Esophagus squamous epithelium (tissue), 4 donors: ENCODE measurements at regions not wholly inside any gene's neighbourhood (a gene's known extent, or its start where the extent isn't known, plus 50 kb on each side); places are given as distances from the start of the nearest gene placed in this dataset.

ENCODE experiments used
- POLR2A ChIP-seq, 4 donors: fragments of 450-650 bp; IDR thresholded peaks; one replicate each; pipeline ENCODE4 v1.6.1; 2017; ENCODE audit warnings: antibody characterized with exemption in 4 of 4, mild to moderate bottlenecking in 4 of 4, moderate library complexity in 3 of 4
- TF ChIP-seq, protein P1 (sequence below), 6 experiments: fragments of 450-650 bp in 4 of 6; fragments of 200-600 bp in 2 of 6; sonication (generic) in 2 of 6; IDR thresholded peaks; one replicate each; pipeline ENCODE4 v1.5.1; 2016 to 2019; ENCODE audit warnings: antibody characterized with exemption in 6 of 6, mild to moderate bottlenecking in 4 of 6, moderate library complexity in 4 of 6

DNA sequence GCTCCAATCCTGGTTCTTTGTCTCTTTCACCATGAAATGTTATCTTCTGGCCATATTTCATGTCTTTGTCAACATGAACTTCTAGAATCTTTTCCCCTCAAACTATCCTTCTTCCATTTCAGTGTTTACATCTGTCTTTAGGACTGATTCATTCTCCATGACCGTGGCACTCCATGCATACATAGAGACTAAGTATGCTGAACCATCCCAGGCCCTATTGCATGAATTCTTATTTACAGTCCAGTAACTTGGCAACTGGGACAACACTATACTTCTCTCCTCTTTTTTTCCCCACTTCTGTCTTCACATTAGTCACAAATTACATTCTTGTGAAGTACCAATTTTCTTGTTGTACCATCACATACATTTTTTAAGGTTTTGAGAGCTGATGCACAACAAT lies 109.8 kb upstream of the GALNT13 start:
- TF ChIP-seq, protein P1, sequence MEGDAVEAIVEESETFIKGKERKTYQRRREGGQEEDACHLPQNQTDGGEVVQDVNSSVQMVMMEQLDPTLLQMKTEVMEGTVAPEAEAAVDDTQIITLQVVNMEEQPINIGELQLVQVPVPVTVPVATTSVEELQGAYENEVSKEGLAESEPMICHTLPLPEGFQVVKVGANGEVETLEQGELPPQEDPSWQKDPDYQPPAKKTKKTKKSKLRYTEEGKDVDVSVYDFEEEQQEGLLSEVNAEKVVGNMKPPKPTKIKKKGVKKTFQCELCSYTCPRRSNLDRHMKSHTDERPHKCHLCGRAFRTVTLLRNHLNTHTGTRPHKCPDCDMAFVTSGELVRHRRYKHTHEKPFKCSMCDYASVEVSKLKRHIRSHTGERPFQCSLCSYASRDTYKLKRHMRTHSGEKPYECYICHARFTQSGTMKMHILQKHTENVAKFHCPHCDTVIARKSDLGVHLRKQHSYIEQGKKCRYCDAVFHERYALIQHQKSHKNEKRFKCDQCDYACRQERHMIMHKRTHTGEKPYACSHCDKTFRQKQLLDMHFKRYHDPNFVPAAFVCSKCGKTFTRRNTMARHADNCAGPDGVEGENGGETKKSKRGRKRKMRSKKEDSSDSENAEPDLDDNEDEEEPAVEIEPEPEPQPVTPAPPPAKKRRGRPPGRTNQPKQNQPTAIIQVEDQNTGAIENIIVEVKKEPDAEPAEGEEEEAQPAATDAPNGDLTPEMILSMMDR (IDR thresholded peaks at IDR 0.05) = no peak
- no peak for TF ChIP-seq POLR2A (IDR thresholded peaks at IDR 0.05)
